T-helper 22 cell (primary cell): ENCODE measurements at regions not wholly inside any gene's neighbourhood (a gene's known extent, or its start where the extent isn't known, plus 50 kb on each side); places are given as distances from the start of the nearest gene placed in this dataset.
"Not testable (repeated sequence)": the region's sequence is repeated elsewhere in the genome, so short reads cannot be mapped to it uniquely, and the experiment has no call there.

Experiments used
- DNase-seq: peaks from one replicate; pipeline ENCODE4 v3.0.0-alpha.2; 2020; ENCODE audit warnings: low read depth

GRCh38 chr13:99737481-99738245 lies 233.9 kb downstream of the ZIC5 start:
- no peak for DNase-seq

GRCh38 chr13:99736541-99736940 lies 235.0 kb downstream of the ZIC5 start:
- no peak for DNase-seq

GRCh38 chr13:99734013-99734693 lies 232.9 kb downstream of the TM9SF2 start:
- DNase-seq, result no peak

GRCh38 chr13:99733346-99733745 lies 232.1 kb downstream of the TM9SF2 start:
- DNase-seq, result no peak

- DNase-seq, result no peak
These were observed 230.5 kb downstream of the TM9SF2 start for GRCh38 chr13:99731747-99732146.

GRCh38 chr13:99730403-99730802 lies 229.1 kb downstream of the TM9SF2 start:
- DNase-seq, result no peak

- DNase-seq, result no peak
These were observed 228.5 kb downstream of the TM9SF2 start for GRCh38 chr13:99729745-99730144.

- not testable (repeated sequence) for DNase-seq
These were observed 226.4 kb downstream of the TM9SF2 start for GRCh38 chr13:99727651-99728050.

GRCh38 chr13:99726282-99726894 lies 225.1 kb downstream of the TM9SF2 start:
- DNase-seq, result no peak

- DNase-seq, result no peak
These were observed 224.4 kb downstream of the TM9SF2 start for GRCh38 chr13:99725644-99726043.

GRCh38 chr13:99724633-99725517 lies 223.6 kb downstream of the TM9SF2 start:
- DNase-seq, result no peak

GRCh38 chr13:99723878-99724277 lies 222.6 kb downstream of the TM9SF2 start:
- no peak for DNase-seq

GRCh38 chr13:99722931-99723330 lies 221.7 kb downstream of the TM9SF2 start:
- no peak for DNase-seq

GRCh38 chr13:99722338-99722818 lies 221.1 kb downstream of the TM9SF2 start:
- DNase-seq, result no peak

- no peak for DNase-seq
These were observed 220.5 kb downstream of the TM9SF2 start for GRCh38 chr13:99721606-99722337.

- no peak for DNase-seq
These were observed 216.8 kb downstream of the TM9SF2 start for GRCh38 chr13:99717959-99718674.

GRCh38 chr13:99709134-99709533 lies 207.9 kb downstream of the TM9SF2 start:
- DNase-seq, result no peak

GRCh38 chr13:99704390-99704789 lies 203.1 kb downstream of the TM9SF2 start:
- DNase-seq, result no peak

GRCh38 chr13:99703908-99704307 lies 202.6 kb downstream of the TM9SF2 start:
- DNase-seq, result no peak

GRCh38 chr13:99702687-99703319 lies 201.5 kb downstream of the TM9SF2 start:
- no peak for DNase-seq
